HuH-7.5 (cell line): ENCODE measurements at regions not wholly inside any gene's neighbourhood (a gene's known extent, or its start where the extent isn't known, plus 50 kb on each side); places are given as distances from the start of the nearest gene placed in this dataset.
"Not testable (repeated sequence)": the region's sequence is repeated elsewhere in the genome, so short reads cannot be mapped to it uniquely, and the experiment has no call there.

Experiments used
- DNase-seq: peaks from one replicate; pipeline ENCODE4 v3.0.0; 2011; ENCODE audit warnings: low spot score

DNA sequence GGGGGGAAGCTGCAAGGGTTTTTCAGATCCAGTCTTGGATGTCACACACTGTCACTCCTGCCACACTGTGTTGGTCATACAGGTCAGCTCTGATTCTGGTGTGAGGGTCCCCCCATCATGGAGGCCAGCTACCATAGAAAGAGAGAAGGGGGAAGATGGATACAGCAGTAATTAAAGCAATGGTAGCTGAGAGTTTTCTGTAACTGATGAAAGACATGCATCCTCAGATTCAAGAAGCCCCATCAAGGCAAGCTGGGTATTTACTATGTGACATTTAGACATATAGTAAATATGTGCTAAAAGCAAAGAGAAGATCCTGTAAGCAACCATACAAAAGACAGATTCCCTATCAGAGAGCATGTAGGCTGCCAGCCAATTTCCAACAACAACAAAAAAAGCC is 110.9 kb upstream of the COL5A1 start:
- no peak for DNase-seq

DNA sequence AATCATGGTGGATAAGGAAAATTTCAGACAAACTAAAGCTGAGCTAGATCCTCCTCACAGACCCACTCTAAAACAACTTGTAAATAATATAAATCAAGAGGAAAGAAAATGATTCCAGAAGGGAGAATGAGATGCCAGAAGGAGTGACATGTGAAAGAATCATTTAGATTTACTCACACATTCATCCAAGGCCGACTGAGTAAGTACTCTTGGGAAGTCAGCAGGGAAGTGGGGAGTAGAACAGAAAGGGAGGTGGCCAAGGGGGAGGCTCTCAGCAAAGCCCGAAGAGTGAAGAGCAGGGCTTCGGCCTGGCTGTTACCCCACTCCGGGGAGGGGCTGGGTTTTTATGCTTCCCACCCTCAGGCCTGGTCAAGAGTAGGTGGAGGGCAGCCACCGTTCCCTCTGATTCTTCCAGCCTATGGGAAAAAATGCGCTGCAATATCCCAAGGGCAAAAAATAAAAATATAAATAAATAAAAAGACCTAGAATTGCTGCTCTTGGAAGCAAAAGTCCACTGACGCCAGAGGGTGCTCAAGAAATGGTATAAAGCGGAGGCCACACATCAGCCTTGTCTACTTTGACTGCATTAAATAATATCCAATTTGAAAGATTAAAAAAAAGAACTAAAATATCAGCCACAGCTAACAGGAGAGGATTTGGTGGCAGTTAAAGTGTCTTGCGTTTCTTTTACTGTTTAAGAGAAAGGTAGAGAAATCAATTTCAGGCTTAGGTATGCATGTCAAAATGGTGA is 110.2 kb upstream of the COL5A1 start:
- no peak for DNase-seq

DNA sequence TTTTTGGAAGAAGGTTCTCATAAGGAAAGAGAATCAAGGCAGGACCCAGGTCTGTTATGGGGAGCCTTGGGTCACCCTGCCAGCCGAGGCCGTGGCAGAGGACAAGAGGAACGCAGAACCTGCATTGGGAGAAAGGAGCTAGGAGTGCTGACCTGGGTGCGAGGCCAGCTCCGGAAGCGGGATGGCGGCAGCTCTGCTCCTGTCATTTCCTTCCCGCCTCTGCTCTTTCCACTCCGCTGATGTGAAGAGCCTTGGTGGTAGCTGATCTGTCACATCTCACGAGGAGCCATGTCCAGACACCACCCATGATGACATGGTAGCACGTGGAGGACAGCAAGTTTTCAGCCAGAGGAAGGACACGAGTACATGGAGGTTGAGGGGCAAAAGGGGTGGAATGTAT is 109.5 kb upstream of the COL5A1 start:
- DNase-seq: no peak

DNA sequence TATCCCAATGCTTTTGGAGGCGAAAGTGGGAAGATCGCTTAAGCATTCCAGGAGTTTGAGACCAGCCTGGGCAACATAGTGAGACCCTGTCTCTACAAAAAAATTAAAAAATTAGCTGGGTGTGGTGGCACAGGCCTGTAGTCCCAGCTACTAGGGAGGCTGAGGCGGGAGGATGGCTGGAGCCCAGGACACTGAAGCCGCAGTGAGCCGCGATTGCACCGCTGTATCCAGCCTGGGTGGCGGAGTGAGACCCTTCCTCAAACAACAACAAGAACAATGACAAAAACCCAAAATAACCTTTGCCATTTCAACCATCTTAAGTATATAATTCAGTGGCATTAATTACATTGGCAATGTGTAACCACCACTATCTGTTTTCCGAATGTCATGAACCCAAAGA is 108.9 kb upstream of the COL5A1 start:
- DNase-seq: not testable (repeated sequence)

DNA sequence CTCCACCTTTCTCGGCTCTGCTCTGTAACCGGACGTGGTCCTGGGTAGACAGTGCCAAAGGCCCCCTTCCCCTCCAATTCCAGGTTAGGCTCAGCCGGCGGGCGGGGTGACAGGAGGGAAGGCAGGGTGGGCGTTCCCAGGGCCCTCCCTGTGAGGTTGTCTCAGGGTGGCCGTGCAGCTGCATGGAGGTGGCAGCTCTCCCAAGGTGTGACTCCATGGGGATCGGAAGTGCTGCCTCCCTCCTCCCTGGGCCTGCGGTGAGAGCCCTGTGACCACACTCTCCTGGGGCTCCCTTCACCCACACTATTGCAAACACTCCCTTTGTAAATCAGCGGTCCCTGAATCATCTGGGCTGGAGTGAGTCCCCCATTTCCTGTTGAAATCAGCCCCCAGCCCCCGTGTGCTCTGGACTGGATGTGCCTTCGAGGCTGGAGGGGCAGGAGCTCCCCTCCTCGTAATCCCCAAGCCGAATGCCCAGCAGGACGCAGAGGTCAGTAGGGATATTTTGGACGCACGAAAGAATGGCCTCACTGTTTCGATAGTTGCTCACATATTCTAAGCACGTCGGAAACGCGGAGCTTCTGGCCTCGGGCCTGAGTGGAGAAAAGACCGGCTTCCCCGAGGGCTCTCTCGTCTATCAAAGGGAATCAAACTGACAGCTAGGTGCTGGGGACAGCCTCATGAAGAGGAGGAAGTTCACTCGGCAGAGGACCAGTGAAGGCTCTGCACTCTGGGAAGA is 107.6 kb upstream of the COL5A1 start:
- DNase-seq: no peak

DNA sequence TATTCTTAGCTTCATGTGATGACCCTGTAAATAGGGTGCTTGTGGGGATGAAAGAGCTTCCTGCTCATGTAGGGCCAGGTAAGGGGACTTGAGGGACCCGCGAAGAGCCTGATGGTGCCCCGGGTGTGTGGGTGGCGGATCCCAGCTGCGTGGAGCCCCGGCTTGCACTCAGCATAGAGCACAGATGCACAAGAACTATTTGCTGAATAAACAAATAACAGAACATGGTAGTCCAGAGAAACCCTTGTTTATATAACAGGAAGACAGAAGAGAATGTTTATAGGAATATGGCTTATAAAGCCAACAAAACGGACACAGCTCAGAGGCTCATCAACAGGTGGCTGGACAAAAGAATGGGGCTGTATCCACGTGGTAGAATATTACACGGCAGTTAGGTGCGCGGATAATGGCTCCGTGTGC is 106.9 kb upstream of the COL5A1 start:
- DNase-seq: no peak

DNA sequence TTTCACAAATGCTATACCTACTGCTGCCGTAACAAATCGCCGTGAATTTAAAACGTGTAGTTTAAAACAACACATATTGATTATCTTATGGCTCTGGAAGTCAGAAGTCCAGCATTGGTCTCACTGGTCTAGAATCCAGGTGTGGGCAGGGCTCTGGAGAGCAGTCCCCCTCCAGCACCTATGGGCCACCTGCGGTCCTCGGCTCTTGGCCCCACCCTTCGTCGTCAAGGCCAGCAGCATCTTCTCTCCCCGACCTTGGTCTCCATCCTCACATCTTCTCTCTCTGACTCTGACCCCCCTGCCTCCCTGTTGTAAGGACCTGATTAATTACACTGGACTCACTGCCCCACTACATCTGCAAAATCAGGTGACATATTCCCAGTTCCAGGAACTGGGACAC is 106.4 kb upstream of the COL5A1 start:
- no peak for DNase-seq

DNA sequence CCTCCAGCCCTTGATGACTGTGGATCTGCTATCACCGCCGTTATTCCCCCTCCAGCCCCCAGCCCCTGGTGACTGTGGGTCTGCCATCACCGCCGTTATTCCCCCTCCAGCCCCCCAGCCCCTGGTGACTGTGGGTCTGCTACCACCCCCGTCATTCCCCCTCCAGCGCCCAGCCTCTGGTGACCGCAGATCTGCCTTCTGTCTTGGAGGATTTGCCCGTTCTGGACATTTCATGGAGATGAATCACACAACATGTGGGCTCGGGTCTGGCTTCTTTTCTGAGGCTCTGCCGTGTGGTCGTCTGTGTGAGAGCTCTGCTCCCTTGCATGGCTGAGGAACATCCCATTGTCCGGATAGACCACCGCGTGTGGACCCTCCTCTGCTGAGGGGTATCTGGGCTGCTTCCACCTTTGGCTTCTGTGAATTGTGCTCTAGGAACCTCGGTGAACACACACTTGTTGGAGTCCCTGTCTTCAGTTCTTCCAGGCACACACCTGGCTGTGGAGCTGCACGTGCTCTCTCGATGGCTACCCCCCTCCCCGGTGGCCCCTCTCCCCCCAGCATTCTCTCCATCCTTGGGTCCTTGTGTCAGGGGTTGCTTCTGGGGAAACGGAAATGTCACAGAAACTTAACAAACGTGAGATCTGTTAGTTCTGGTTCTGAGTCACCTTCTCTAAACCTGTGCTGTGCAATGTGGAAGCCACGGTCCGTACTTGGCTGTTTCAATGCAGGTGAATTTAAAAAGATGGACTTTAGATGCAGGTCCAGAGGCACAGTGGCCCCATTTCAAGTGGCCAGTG is 105.3 kb upstream of the COL5A1 start:
- no peak for DNase-seq

DNA sequence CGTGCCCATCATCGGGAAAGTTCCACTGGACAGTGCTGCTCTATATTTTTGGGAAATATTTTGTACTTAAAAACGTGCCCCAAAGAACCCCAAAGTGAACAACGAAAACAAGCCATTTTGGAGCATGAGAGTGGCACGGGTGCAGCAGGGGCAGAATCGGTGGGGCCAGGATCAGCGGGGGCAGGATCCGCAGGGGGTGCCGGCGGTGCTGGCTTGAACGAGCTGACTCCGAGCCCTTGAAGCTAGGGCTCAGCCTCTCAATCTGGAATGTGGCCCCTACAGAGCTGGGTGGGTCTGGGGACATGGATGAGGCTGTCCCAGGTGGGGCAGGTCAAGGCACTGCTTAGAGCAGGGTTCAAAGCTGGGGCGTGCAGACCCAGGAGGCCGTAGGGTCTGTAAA is 104.7 kb upstream of the COL5A1 start:
- no peak for DNase-seq

DNA sequence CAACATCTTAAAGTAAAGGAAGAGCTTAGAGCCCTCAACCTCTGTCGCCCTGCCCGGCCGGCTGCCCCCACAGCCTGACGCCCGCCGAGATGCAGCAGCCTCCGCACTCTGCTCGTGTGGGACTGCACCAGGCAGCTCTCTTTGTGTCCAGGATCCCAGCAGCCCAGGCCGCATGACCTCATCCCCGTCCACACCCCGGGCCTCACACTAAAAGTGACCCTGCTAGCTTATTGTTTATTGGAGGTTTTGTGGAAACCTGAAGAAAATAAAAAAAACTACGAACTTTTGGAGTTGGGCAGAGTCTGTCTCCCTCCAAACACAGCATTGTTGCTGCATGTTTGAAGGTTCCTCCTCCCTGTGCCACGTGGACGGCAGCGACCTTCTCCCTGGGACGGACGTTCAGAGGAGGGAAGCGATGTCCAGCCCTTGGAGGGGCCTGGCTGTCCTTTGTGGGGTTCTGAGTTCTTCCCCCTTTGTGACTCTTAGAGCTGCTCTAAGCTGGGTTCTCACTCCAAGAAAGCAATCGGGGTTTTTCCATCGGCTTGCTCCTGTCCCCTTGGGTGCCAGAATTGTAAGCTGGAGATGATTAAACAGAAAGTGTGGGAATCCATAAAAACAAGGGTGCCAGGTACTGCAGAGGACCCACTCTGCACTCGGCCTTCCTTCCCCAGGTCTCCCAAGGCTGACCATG is 103.5 kb upstream of the COL5A1 start:
- no peak for DNase-seq

DNA sequence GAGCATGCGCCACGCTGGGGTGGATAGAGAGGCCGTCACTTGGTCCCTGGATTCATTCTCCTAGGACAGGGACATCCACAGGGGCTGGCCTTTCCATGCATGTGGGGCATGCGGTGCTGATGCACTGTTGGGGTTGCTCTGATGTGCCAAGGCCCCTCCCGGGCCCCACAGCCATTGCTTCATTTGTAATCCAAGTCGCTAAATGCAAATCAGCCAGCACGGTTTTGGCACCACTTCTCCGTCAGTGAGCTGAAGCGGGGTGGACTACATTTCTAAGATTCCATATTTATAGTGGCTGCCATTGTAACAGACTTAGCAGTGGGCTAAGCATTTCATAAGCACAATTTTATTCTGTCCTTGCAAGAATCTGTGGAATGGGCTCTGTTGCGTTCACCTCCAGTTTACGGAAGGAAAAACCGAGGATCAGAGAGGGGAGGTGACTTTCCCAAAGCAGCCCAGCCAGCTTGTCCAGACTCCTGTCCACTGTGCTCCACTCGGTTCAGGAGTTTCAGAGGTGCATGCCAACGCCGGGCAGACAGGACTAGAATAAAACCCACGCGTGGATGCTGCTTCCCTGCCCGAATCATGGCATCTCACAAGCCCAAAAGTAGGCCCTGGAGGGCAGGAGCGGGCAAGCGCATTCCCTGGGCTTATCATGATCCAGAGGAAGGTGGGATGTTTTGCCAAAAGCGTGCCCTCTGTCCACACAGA is 102.6 kb upstream of the COL5A1 start:
- DNase-seq: no peak

DNA sequence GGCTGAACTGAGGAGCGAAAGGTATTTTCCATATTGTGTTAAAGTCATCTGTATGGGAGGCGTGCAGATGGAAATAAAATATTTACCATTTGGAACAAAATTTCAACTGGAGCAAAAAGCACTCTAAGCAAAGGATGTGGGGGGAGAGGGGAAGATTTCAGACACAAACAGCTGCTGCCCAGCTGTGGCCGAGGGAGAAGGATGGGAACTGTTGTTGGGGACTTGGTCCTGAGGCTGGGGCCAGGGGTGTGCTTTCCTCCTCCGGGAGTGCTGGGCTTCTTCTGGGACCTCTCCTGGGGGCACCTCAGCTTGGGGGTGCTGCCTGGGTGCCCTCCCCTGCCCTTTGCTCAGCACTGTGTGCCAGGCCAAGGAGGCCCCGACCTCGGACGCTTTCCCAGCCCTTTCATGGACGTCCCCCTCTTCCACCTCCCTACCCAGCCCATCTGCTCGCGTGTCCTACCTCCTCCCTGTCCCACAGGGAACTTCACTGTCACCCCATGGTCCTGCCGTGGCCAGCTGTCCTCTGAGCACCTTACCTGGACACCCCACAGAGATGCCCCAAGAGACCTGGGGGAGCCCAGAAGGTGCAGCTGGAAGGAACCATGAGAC is 101.9 kb upstream of the COL5A1 start:
- DNase-seq: no peak

DNA sequence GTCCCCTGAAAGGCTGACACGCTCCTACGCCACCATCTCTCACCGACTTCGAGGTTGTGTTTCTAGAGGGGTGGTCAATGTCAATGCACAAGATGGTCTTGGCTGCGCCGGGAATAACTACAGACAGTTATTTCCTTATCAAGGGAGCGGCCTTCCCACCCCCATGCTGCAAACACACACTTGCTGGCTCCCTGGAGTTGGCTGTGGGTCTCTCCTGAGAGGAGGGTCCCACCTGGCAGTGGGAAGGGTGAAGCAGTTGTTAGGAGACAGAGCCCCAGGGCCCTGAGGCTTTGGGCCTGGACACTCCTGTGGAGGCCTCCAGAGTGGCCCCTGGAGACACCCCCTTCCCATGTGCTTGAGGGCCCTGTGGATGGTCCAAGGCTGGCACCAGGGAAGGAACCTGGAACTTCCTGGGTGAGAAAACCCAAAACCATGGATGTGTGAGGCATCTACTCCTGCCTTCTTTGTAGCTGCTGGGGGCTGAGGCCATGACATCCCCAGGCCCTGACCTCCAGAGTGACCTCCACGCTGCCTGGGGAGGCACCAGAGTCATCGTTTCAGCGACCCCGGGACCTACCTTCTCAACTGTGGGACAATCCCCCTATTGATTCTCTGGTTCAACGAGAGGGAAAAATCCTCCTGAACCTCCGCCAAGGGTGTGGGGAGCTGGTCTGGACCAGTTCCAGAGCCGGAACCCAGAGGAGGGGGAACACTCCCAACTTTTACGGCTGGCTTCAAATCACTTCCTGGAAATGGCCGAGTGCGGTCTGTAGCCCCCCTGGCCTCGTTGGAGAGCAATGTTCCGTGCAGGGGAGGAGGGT is 101.1 kb upstream of the COL5A1 start:
- DNase-seq: no peak

DNA sequence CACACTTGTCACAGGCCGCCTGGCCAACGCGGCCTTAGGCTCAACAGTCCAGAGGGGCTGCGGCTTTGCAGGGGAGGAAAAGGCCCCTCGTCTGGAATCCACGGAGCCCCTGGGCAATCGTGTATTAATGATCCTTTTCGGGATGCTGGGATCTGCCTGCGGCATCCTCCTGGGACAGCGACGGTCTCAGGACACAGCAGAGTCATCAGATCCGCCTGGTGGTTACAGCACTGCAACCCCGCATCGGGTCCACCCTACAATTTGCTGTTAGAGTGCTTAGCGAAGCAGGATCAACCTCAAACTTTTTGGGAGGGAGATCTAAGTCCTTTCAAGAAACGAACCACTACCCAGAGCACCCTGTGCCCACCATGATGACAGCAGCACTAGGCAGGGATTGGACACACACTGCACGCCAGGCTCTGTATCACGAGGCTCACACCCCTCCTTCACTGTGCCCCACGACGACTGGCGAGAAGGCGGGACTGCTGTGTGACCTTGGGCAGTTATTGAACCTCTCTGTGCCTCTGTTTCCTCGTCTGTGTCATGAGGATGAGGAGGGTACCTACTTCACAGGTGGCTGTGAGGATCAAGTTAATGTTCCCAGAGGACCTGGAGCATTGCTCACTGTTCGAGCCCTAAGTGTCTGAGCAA is 100.4 kb upstream of the COL5A1 start:
- DNase-seq: no peak

DNA sequence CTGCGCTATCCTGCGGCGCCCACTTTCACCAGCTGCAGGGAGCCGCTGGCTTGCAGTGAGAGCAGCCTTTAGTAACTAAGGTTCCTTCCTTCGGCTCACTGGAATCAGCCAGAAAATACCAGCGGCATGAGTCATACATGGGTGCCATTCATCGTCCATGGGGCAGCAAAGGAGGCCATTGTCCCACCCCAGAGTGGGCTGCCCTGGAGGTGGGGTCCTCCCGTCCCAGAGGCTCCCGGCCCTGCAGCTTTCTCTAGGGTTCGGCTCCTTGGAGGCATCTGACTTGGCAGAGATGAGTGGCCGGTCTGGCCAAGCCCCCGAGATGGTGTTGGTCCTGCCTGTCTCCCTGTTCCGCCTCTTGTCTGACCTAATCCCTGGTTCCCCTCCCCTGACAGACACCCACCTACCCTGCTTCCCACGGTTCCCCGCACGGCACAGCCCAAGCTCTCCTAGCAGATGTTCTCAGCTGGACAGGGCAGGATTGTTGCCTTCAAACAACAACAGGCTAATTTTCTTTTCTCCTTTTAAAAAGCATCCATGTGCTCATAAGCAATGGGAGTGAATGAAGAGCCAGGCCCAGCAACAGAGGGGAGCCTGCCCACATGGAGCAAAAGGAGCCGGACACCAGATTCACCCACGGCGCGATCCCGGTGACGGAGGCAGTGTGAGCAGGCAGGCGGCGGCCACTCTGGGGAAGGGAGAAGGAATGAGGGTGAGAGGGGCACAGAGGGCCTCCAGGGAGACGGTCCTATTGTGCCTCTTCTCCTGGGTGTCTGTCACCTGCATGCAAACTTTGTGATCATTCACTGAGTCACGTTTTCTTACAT is 97.0 kb upstream of the COL5A1 start:
- DNase-seq: no peak

DNA sequence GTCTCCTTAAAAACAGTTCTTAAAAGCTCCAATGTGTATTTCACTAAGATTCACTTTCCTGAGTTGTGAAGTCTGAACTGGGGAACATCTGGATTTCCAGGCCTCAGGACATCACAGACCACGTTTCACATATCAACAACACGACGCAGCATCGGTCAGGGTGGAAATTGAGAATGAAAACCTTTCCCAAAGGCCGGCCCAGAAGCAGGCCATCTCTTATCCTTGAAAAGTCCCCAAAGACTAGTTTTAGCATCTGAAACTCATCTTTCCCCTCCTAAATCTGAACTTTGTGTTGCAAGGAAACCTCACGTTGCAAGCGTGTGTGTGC is 96.4 kb upstream of the COL5A1 start:
- DNase-seq: no peak

DNA sequence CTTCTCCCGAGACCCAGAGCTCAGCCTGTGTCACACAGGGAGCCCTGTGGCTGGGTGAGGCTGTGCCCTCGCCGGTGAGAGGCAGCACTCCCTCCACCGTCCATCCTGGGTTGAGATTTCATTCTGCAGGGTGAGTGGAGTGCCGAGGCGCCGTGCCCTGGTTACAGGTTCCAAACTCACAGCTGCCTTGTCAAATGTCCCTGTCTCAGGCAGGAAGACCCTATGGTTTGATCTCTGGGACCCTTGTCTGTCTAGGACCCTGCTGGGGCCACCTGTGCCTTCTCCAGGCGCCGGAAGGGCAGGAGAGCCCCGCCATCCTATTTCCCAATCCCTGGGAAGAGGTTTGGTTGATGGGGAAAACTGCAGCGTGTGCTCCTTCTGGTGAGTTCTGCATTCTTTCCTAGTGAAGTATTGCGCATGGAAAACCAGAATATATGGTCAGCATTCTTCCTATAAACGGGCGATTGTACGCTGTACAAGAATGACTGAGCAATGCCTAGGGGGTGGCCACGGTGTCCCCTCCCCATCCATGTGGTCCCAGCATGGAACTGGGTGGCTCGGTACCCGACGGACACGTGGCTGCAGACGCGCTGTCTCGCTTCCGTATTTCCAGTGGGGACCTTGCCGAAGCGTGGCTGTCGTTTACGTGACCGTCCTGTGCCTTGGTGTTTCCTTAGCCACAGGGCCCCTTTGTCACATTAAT is 95.9 kb upstream of the COL5A1 start:
- DNase-seq: no peak

DNA sequence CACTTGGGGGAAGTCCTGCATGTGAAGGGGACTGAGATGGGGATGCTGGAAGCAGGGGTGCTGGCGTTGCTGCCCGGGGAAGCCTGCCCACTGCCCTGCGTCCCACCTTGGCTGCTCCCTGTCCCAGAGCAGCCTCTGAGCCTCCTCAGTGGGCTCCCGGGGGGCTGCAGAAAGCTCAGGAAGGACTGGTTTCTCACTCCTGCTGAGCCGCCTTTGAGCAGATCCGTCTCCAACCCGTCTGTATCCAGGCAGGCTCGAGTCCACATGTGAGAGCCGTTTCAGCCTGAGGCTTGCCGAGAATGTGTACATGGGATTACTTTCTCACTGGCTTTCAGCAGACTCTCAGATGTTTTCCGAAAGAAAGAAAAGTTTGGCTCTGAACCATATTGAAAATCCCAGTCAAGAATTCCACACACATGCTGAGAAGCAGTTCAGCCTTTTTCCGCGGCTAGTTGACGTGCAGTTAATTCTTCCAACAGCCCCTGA is 95.3 kb upstream of the COL5A1 start:
- DNase-seq: no peak
